Body of pancreas (tissue), 4 donors: ENCODE measurements at regions not wholly inside any gene's neighbourhood (a gene's known extent, or its start where the extent isn't known, plus 50 kb on each side); places are given as distances from the start of the nearest gene placed in this dataset.

Experiments used
- POLR2A ChIP-seq, 3 donors: fragments of 450-650 bp; IDR thresholded peaks; one replicate each; pipeline ENCODE4 v1.6.1; 2016; ENCODE audit warnings: antibody characterized with exemption in 3 of 3, mild to moderate bottlenecking in 2 of 3
- TF ChIP-seq, protein P1 (sequence below), 7 experiments: fragments of 450-650 bp in 4 of 7; fragments of 200-600 bp in 3 of 7; sonication (generic) in 3 of 7; IDR thresholded peaks; one replicate each; pipeline ENCODE4 v1.5.1; 2016 to 2019; ENCODE audit warnings: antibody characterized with exemption in 7 of 7

GRCh38 chr13:90557626-90558025 lies 789.9 kb upstream of the MIR17HG start:
- TF ChIP-seq, protein P1, sequence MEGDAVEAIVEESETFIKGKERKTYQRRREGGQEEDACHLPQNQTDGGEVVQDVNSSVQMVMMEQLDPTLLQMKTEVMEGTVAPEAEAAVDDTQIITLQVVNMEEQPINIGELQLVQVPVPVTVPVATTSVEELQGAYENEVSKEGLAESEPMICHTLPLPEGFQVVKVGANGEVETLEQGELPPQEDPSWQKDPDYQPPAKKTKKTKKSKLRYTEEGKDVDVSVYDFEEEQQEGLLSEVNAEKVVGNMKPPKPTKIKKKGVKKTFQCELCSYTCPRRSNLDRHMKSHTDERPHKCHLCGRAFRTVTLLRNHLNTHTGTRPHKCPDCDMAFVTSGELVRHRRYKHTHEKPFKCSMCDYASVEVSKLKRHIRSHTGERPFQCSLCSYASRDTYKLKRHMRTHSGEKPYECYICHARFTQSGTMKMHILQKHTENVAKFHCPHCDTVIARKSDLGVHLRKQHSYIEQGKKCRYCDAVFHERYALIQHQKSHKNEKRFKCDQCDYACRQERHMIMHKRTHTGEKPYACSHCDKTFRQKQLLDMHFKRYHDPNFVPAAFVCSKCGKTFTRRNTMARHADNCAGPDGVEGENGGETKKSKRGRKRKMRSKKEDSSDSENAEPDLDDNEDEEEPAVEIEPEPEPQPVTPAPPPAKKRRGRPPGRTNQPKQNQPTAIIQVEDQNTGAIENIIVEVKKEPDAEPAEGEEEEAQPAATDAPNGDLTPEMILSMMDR (IDR thresholded peaks at IDR 0.05), result no peak
- no peak for TF ChIP-seq POLR2A (IDR thresholded peaks at IDR 0.05)
